H7 (cell line): ENCODE measurements at regions not wholly inside any gene's neighbourhood (a gene's known extent, or its start where the extent isn't known, plus 50 kb on each side); places are given as distances from the start of the nearest gene placed in this dataset.
A peak's percentile ranks its signal among the peaks of the same experiment; 100 is the strongest.

Experiments
- DNase-seq: peaks from one replicate; pipeline ENCODE4 v3.0.0; 2012
- H3K27me3 ChIP-seq: 2 replicates; pipeline ENCODE4 v1.6.0; 2011; ENCODE audit warnings: mild to moderate bottlenecking, low read length; ENCODE audit not compliant: control insufficient read depth, insufficient read depth
- H3K36me3 ChIP-seq: replicated peaks from 2 replicates; pipeline ENCODE4 v1.5.1; 2011; ENCODE audit warnings: low read length; ENCODE audit not compliant: control insufficient read depth, insufficient read depth
- H3K4me3 ChIP-seq: 2 replicates; pipeline ENCODE4 v1.5.1; 2011; ENCODE audit warnings: low read depth, mild to moderate bottlenecking, control low read depth, low read length, moderate library complexity; ENCODE audit not compliant: insufficient read depth

GRCh38 chr4:83870328-83870950, 334.5 kb downstream of the GPAT3 start:
- Histone ChIP-seq H3K4me3 (no peak overlapping the region), H3K27me3 (no peaks in the 10 kb centered on the region), H3K36me3 (no peaks in the 10 kb centered on the region)
- DNase-seq: no peak

- Histone ChIP-seq H3K36me3 (no peaks in the 10 kb centered on the region), H3K4me3 (no peak overlapping the region), H3K27me3 (no peaks in the 10 kb centered on the region)
- no peak for DNase-seq
Measured at GRCh38 chr4:83866834-83867621, 331.1 kb downstream of the GPAT3 start.

GRCh38 chr4:83865417-83866150, 329.7 kb downstream of the GPAT3 start:
- Histone ChIP-seq H3K4me3 (no peak overlapping the region), H3K27me3 (no peaks in the 10 kb centered on the region), H3K36me3 (no peaks in the 10 kb centered on the region)
- no peak for DNase-seq

GRCh38 chr4:83864097-83864817, 328.3 kb downstream of the GPAT3 start:
- no peak for DNase-seq
- Histone ChIP-seq H3K36me3 (no peaks in the 10 kb centered on the region), H3K4me3 (no peak overlapping the region), H3K27me3 (no peaks in the 10 kb centered on the region)

- Histone ChIP-seq H3K36me3 (no peaks in the 10 kb centered on the region), H3K27me3 (no peaks in the 10 kb centered on the region), H3K4me3 (no peak overlapping the region)
- DNase-seq: no peak
Measured at GRCh38 chr4:83862471-83862870, 326.6 kb downstream of the GPAT3 start.

GRCh38 chr4:83860200-83860599, 324.3 kb downstream of the GPAT3 start:
- no peaks in the 10 kb centered on the region for H3K36me3 ChIP-seq
- H3K27me3 ChIP-seq: no peaks in the 10 kb centered on the region
- DNase-seq: no peak
- H3K4me3 ChIP-seq: no peak overlapping the region

GRCh38 chr4:83858131-83858530, 322.2 kb downstream of the GPAT3 start:
- DNase-seq: no peak
- Histone ChIP-seq H3K36me3 (no peaks in the 10 kb centered on the region), H3K27me3 (no peaks in the 10 kb centered on the region), H3K4me3 (no peak overlapping the region)

GRCh38 chr4:83855044-83855443, 319.1 kb downstream of the GPAT3 start:
- Histone ChIP-seq H3K4me3 (no peak overlapping the region), H3K36me3 (no peaks in the 10 kb centered on the region), H3K27me3 (no peaks in the 10 kb centered on the region)
- no peak for DNase-seq

GRCh38 chr4:83852085-83852451, 316.2 kb downstream of the GPAT3 start:
- no peaks in the 10 kb centered on the region for H3K36me3 ChIP-seq
- DNase-seq: no peak
- H3K4me3 ChIP-seq: no peak overlapping the region
- no peaks in the 10 kb centered on the region for H3K27me3 ChIP-seq

- peak; percentile 5 for DNase-seq
- H3K36me3 ChIP-seq: no peaks in the 10 kb centered on the region
- no peaks in the 10 kb centered on the region for H3K27me3 ChIP-seq
- H3K4me3 ChIP-seq: no peak overlapping the region
Measured at GRCh38 chr4:83851261-83852084, 315.6 kb downstream of the GPAT3 start.

GRCh38 chr4:83850435-83850834, 314.5 kb downstream of the GPAT3 start:
- Histone ChIP-seq H3K27me3 (no peaks in the 10 kb centered on the region), H3K4me3 (no peak overlapping the region), H3K36me3 (no peaks in the 10 kb centered on the region)
- no peak for DNase-seq

GRCh38 chr4:83846193-83846830, 310.4 kb downstream of the GPAT3 start:
- no peaks in the 10 kb centered on the region for H3K36me3 ChIP-seq
- no peak for DNase-seq
- no peak overlapping the region for H3K4me3 ChIP-seq
- no peaks in the 10 kb centered on the region for H3K27me3 ChIP-seq

- no peaks in the 10 kb centered on the region for H3K36me3 ChIP-seq
- no peaks in the 10 kb centered on the region for H3K27me3 ChIP-seq
- H3K4me3 ChIP-seq: no peak overlapping the region
- no peak for DNase-seq
Measured at GRCh38 chr4:83839615-83840014, 303.7 kb downstream of the GPAT3 start.
